Frontal cortex (tissue), 3 donors: ENCODE measurements at regions not wholly inside any gene's neighbourhood (a gene's known extent, or its start where the extent isn't known, plus 50 kb on each side); places are given as distances from the start of the nearest gene placed in this dataset.

Experiments
- DNase-seq, 2 donors: peaks; one replicate each; pipeline ENCODE4 v3.0.0; 2012; ENCODE audit warnings: low spot score in 2 of 2
- FAIRE-seq: peaks from 2 replicates; lab custom pipeline; 2012; peaks lifted over from hg19 to GRCh38; lab: Jason Lieb, UNC
- donor health status: control.
- donor health status: control.
- donor health status: control.

- FAIRE-seq (no peak), DNase-seq (no peak)
These were observed 453.4 kb downstream of the KCNJ3 start for GRCh38 chr2:155151945-155152344.

DNA sequence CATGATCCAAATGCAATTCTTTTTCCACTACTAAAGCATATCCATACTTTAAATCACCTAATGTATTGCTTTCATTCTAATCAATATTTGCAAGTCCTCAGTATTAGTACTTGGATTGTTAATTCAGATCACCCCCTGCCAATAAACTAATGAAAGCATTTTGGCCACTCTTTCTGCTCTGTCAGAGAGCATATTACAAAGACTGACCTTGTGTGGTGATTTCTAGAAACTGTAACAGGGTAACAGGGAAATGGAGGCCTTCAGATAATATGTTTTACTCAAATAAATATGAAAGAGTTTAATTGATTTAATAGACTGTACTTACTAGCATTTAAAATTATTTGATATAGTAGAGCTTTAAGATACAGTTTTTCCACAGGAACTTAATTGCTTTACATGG, 453.0 kb downstream of the KCNJ3 start:
- DNase-seq = no peak
- FAIRE-seq = no peak

DNA sequence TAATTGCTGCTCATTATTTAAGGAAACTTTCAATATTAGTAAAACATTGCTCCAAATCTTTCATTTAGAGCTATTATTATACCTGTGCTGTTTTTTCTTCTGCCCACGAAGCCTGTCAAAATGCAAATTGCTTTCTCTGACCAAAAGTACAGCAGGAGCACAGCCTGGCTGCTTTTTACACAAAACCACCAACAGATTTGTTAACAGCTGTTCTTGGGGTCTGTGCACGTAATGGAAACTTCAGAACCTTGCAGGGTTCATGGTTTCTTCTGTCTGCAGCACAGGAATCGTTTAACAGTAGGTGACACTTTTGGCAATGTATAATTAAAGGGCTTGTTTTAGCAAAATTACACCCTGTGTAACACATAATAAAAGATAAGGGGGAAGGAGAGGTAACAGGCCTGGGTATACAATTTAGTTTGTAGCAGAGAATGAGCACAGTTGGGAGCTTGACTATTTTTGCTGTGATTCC, 447.3 kb downstream of the KCNJ3 start:
- DNase-seq (no peak), FAIRE-seq (no peak)

- FAIRE-seq (no peak), DNase-seq (no peak)
These were observed 442.9 kb downstream of the KCNJ3 start for GRCh38 chr2:155141418-155141817.

DNA sequence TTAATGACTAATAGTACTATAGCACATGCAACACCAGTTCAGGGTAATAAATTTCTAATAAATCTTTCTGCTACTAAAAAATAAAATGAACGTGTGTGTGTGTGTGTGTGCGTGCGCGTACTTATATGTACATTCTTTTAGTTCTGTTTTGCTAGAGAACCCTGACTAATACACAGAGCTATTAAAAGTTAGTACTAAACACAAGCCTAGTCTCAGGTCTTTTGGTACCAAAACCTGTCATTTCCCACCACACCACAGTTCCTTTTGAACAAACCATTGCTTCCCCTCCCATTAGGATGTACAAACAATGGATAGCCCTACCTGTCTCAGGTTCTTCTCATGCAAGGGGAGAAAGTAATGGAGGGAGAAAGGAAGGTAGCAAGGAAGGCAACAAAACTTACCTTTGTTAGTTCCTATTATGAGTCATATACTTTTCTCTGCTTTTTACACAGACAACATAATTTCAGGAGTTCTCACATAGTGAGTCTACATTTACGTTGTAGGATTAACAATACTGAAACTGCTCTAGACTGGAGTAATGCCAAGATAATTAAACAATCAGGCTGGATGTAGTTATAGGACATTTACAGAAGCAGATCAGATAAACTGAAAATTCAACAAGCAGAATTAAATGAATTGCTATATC, 427.2 kb downstream of the KCNJ3 start:
- FAIRE-seq (no peak), DNase-seq (no peak)

GRCh38 chr2:155115846-155116245, 417.4 kb downstream of the KCNJ3 start:
- no peak for DNase-seq
- FAIRE-seq = no peak

GRCh38 chr2:155111070-155111469, 412.6 kb downstream of the KCNJ3 start:
- FAIRE-seq (no peak), DNase-seq (no peak)

DNA sequence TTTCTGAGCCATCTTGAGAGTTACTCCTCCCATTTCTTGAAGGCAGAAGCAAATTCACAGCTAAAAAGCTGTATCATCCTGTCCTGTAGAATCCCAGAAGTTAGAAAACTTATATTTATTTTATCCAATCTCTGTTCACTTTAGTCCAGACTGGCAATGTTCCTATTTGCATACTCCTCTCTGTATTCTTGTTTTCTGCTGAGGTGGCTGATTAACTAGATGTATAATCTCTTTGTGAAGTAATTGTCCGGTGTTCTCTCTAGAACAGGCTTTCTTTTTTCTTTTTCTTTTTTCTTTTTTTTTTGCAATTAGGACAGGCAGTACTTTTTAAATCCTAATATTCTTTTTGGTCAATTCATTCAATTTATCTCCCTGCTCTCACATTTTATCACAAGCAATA, 411.0 kb downstream of the KCNJ3 start:
- no peak for FAIRE-seq

GRCh38 chr2:155100261-155100660, 401.8 kb downstream of the KCNJ3 start:
- DNase-seq = no peak
- FAIRE-seq = no peak

More for the DNA sequence above, 411.0 kb downstream of the KCNJ3 start:
- no peak for DNase-seq

DNA sequence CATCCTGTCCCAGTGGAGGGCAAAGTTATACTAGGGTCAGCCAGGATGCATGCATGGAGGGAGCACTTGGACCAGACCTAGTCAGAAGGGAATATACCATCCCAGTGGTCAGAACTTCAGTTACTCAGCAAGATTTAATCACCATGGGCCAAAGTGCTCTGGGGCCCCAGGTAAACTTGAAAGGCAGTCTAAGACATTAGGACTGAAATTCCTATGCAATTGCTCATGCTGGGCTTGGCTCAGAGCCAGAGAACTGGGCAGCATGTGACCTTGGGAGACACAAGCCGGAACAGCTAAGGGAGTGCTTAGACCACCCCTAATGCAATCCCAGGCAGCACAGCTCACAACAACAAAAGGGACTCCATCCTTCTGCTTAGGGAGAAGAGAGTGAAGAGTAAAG, 401.3 kb downstream of the KCNJ3 start:
- DNase-seq (no peak), FAIRE-seq (no peak)

GRCh38 chr2:155095613-155096012, 397.1 kb downstream of the KCNJ3 start:
- FAIRE-seq (no peak), DNase-seq (no peak)

- FAIRE-seq (no peak), DNase-seq (no peak)
These were observed 381.9 kb downstream of the KCNJ3 start for GRCh38 chr2:155080373-155080772.

GRCh38 chr2:155070489-155070888, 372.0 kb downstream of the KCNJ3 start:
- DNase-seq (no peak), FAIRE-seq (no peak)

GRCh38 chr2:155062922-155063258, 364.4 kb downstream of the KCNJ3 start:
- FAIRE-seq = no peak
- no peak for DNase-seq

- no peak for FAIRE-seq
These were observed 363.9 kb downstream of the KCNJ3 start for GRCh38 chr2:155062250-155062921.

DNA sequence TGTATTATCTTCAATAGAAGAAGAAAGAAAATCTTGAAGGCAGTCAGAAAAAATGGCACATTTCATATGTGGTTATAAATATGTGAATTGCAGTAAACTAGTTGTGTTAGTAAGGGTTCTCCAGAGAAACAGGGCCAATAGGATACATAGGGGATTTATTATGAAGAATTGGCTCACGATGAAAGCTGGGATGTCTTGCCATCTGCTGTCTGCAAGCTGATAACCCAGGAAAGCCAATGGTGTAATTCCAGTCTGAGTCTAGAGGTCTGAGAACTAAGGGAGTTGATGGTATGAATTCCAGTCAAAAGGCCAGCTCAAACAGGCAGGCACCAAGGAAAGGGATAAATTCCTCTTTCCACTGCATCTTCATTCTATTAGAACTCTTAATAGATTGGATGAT, 362.4 kb downstream of the KCNJ3 start:
- no peak for FAIRE-seq
- no peak for DNase-seq

More at GRCh38 chr2:155062250-155062921, 363.9 kb downstream of the KCNJ3 start:
- no peak for DNase-seq

GRCh38 chr2:155054712-155055111, 356.2 kb downstream of the KCNJ3 start:
- FAIRE-seq (no peak), DNase-seq (no peak)

GRCh38 chr2:155043097-155043496, 344.6 kb downstream of the KCNJ3 start:
- FAIRE-seq = no peak
- DNase-seq = no peak

- DNase-seq = no peak
These were observed 336.8 kb downstream of the KCNJ3 start for GRCh38 chr2:155035308-155035707.

DNA sequence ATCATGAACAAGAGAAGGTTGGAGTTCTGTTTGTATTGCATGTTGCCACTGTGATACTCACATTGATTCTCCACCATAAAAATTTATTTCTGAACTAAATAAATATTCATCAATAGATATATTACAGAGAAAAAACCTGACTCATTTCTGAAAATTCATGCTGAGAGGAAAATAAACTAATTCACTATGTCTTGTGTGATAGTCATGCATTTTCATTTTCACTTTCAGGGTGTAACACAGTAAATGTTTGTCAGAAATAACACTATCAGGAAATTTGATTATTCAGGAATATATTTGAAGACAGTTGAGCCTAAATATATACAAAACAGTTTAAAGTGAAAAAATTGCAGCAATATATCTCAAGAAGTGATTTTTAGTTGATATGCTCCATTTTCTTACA, 335.2 kb downstream of the KCNJ3 start:
- DNase-seq (no peak), FAIRE-seq (no peak)

More at GRCh38 chr2:155035308-155035707, 336.8 kb downstream of the KCNJ3 start:
- no peak for FAIRE-seq

GRCh38 chr2:155030296-155030695, 331.8 kb downstream of the KCNJ3 start:
- DNase-seq (no peak), FAIRE-seq (no peak)
